ENCODE measurements at regions not wholly inside any gene's neighbourhood (a gene's known extent, or its start where the extent isn't known, plus 50 kb on each side); places are given as distances from the start of the nearest gene placed in this dataset.

GRCh38 chr18:70520867-70521266 lies 232.0 kb downstream of the SOCS6 start:
- Mint-ChIP-seq H3K27me3 (ENCODE audit: low read depth) (no peaks in the 10 kb centered on the region), H3K4me1 (no peaks in the 10 kb centered on the region), H3K27ac (no peak overlapping the region), H3K4me3 (no peak overlapping the region), H3K36me3 (ENCODE audit: low read depth) (no peaks in the 10 kb centered on the region), H3K9me3 (no peaks in the 10 kb centered on the region)
- TF ChIP-seq CTCF (IDR thresholded peaks at IDR 0.05; ENCODE audit: unreplicated experiment in 3 of 3) = no peak

- Mint-ChIP-seq H3K27ac (no peak overlapping the region), H3K9me3 (no peaks in the 10 kb centered on the region), H3K36me3 (ENCODE audit: low read depth) (no peaks in the 10 kb centered on the region), H3K4me1 (no peaks in the 10 kb centered on the region), H3K27me3 (ENCODE audit: low read depth) (no peaks in the 10 kb centered on the region), H3K4me3 (no peak overlapping the region)
- TF ChIP-seq CTCF (IDR thresholded peaks at IDR 0.05; ENCODE audit: unreplicated experiment in 3 of 3) = no peak
Measured at GRCh38 chr18:70513502-70514171, 224.8 kb downstream of the SOCS6 start.

- Mint-ChIP-seq H3K36me3 (ENCODE audit: low read depth) (no peaks in the 10 kb centered on the region), H3K27me3 (ENCODE audit: low read depth) (no peaks in the 10 kb centered on the region), H3K27ac (no peak overlapping the region), H3K9me3 (no peaks in the 10 kb centered on the region), H3K4me1 (no peaks in the 10 kb centered on the region), H3K4me3 (no peak overlapping the region)
- TF ChIP-seq CTCF (IDR thresholded peaks at IDR 0.05; ENCODE audit: unreplicated experiment in 3 of 3) = no peak
Measured at GRCh38 chr18:70507970-70508369, 219.1 kb downstream of the SOCS6 start.

GRCh38 chr18:70506511-70506910 lies 217.7 kb downstream of the SOCS6 start:
- TF ChIP-seq CTCF (IDR thresholded peaks at IDR 0.05; ENCODE audit: unreplicated experiment in 3 of 3) = no peak
- no peak overlapping the region for H3K27ac Mint-ChIP-seq
- no peaks in the 10 kb centered on the region for H3K9me3 Mint-ChIP-seq
- no peaks in the 10 kb centered on the region for H3K36me3 Mint-ChIP-seq (ENCODE audit: low read depth)
- no peaks in the 10 kb centered on the region for H3K4me1 Mint-ChIP-seq
- H3K4me3 Mint-ChIP-seq = no peak overlapping the region
- no peaks in the 10 kb centered on the region for H3K27me3 Mint-ChIP-seq (ENCODE audit: low read depth)

GRCh38 chr18:70503060-70503459 lies 214.2 kb downstream of the SOCS6 start:
- no peaks in the 10 kb centered on the region for H3K9me3 Mint-ChIP-seq
- H3K36me3 Mint-ChIP-seq (ENCODE audit: low read depth) = no peaks in the 10 kb centered on the region
- no peaks in the 10 kb centered on the region for H3K4me1 Mint-ChIP-seq
- no peaks in the 10 kb centered on the region for H3K27me3 Mint-ChIP-seq (ENCODE audit: low read depth)
- TF ChIP-seq CTCF (IDR thresholded peaks at IDR 0.05; ENCODE audit: unreplicated experiment in 3 of 3) = no peak
- no peak overlapping the region for H3K4me3 Mint-ChIP-seq
- no peak overlapping the region for H3K27ac Mint-ChIP-seq

GRCh38 chr18:70501358-70501757 lies 212.5 kb downstream of the SOCS6 start:
- no peak for TF ChIP-seq CTCF (IDR thresholded peaks at IDR 0.05; ENCODE audit: unreplicated experiment in 3 of 3)
- no peaks in the 10 kb centered on the region for H3K27me3 Mint-ChIP-seq (ENCODE audit: low read depth)
- H3K9me3 Mint-ChIP-seq = no peaks in the 10 kb centered on the region
- no peak overlapping the region for H3K27ac Mint-ChIP-seq
- H3K4me1 Mint-ChIP-seq = no peaks in the 10 kb centered on the region
- H3K4me3 Mint-ChIP-seq = no peak overlapping the region
- no peaks in the 10 kb centered on the region for H3K36me3 Mint-ChIP-seq (ENCODE audit: low read depth)
